SW 1271 (cell line): ENCODE measurements at regions not wholly inside any gene's neighbourhood (a gene's known extent, or its start where the extent isn't known, plus 50 kb on each side); places are given as distances from the start of the nearest gene placed in this dataset.
A peak's percentile ranks its signal among the peaks of the same experiment; 100 is the strongest.
"Not testable (repeated sequence)": the region's sequence is repeated elsewhere in the genome, so short reads cannot be mapped to it uniquely, and the experiment has no call there.

Source experiments
- DNase-seq, 2 experiments: peaks; one replicate each; lab custom pipeline; 2025; lab: John Stamatoyannopoulos, UW

DNA sequence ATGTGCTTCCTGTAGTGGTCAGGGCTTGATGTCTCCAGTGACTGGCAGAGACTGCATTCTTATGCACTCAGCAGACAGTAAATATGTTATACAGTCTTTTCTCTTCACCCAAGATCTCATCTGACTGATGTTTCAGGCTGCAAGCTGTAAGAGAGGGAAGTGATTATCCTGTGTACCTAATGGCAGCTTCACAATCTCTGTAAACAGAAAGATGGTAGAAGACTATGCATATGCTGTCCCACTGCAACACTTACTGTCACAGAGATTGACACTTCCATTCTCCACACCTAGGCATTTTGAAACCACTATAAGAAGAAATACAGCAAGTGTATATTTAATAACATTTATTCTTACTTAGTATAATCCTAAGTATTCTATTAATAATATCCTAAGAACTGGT, 97.6 kb upstream of the ANXA1 start:
- DNase-seq: no peak

- no peak for DNase-seq
Measured at GRCh38 chr9:73053543-73053942, 98.1 kb upstream of the ANXA1 start.

DNA sequence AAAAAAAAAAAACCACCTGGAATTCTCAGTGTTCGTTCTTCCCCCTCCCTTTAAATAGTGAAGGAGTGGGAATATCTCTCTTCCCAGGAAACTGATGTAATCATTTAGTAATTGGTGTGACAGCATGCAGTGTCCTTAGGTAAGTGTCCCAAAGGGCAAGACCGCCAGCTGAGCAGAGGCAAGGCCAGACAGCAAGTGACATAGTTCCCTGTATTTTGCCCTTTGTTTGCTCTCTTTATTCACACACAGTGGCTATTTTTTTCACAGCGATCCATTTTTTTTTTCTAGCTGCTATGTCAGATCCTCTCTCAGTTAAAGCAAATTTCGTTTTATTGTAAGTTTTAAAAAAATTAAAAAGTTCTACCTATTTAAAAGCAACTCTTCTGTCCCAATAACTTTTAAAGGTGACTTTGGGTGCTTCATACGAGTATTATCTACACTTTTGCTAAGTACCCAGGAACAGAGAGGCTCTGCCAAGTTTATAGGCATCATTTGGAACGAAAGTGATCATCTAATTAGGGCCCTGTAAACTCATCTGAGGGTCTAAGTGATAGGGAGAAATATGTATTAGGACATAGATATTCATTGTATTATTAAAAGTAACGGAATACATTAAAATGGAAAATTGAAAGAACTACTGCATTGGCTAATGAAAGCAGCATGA, 98.2 kb upstream of the ALDH1A1 start:
- DNase-seq: no peak

GRCh38 chr9:73050065-73050816, 97.4 kb upstream of the ALDH1A1 start:
- no peak for DNase-seq

- DNase-seq: no peak
Measured at GRCh38 chr9:73049280-73049679, 96.4 kb upstream of the ALDH1A1 start.

DNA sequence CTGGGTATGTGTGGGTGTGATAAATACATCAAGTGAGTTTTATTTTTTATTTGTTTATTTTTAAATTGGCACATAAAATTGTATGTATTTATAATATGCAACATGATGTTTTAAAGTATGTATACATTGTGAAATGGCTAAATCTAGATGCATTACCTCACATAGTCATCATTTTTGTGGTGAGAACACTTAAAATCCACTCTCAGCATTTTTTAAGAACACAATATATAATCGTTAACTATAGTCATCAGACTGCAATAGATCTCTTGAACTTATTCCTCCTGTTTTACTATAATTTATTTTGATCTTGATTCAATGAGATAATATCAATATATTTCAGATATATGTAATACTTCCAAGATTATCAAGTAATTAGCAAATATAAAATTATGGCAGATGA, 93.9 kb upstream of the ALDH1A1 start:
- no peak for DNase-seq

DNA sequence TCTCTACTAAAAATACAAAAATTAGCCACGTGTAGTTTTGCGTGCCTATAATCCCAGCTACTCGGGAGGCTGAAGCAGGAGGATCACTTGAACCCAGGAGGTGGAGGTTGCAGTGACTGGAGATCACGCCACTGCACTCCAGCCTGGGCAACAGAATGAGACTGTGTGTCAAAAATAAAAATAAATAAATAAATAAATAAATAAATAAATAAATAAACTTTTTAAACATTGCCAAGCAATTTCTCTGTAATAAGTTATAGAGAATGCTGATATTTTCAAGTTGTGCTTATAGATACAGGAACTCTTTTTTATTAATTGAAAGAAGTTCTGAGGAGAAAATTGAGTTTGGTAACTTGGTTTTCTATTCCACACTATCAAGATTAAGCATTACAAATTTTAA, 91.9 kb upstream of the ALDH1A1 start:
- not testable (repeated sequence) for DNase-seq

DNA sequence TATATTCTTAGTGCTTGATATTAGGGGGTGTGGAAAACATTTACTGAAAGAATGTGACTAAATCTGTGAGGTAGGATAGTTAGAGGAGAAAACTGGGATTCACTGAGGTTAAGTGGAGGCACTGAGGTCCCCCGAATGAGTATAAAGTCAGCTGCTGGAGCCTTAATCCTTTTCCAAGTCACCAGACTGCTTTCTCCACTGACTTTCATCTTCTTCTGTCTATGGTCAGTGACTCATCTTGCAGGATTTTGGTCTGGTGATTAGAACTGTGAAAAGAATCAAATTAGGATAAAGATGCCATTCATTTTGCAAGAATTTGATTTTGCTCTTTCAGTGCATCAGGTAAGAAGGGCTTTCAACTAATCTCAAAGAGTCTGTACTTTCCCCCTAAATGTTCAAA, 89.3 kb upstream of the ALDH1A1 start:
- DNase-seq: no peak

DNA sequence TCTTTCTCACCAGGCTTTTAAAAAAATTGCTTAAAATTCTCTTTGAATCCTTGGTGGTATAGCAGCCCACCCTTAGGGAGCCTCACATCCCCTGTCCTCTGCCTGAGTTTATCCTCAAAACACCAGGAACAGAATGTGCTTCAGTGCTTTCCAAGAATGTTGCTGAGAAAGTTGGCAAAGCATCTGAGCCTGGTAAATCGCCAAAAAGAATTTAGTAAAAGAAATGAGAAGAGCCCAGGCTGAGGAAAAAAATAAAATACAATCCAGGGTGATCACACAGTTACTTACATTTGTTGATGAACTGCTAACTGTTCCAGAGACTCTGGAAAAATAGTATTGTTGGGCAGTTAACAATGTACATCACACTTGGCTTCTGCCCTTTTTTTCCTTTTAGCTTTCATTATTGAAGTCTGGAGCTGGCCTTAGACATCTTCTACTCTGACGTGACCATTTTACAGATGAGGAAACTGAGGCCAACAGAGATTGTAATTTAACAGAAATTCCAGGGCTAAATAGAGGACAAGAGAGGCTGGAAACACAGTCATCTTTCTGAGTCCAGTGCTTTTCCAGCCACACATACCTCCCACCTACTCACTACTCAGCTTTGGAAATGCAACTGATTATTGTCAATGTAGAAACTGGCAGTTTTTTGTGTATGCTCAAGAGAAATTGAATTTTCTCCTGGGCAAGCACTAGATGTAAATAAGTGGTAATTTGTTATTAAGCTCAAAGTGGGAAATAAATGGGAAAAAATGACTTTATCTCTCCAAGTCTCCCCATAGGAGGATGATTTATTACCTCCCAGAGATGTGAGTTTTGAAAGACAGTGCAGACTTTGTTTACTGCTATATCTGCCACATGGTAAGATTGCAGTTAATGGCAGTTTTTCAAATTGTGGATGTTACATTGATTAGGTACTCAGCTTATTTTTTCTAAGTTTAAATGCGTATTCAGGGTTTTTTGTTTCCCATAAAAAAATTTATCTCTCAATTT, 86.7 kb upstream of the ALDH1A1 start:
- DNase-seq: no peak

DNA sequence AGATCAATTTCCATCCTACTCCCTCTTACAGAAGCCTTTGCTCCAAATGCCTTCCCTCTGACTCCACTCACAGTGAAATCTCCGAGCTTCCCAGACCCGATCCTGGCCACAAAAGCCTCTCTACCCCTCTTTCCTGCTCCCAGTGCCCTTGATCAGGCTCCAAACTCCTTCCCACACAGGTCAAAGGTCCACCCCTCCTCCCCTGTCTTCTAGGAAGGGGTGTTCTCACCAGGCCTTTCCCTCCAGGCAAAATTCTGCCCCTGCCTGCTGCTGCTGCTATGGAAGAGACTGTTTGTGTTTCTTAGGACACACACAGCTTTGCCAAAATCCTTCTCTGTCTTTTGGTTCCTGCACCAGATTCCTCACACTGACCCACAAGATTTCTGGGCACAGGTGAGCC, 85.8 kb upstream of the ALDH1A1 start:
- no peak for DNase-seq

DNA sequence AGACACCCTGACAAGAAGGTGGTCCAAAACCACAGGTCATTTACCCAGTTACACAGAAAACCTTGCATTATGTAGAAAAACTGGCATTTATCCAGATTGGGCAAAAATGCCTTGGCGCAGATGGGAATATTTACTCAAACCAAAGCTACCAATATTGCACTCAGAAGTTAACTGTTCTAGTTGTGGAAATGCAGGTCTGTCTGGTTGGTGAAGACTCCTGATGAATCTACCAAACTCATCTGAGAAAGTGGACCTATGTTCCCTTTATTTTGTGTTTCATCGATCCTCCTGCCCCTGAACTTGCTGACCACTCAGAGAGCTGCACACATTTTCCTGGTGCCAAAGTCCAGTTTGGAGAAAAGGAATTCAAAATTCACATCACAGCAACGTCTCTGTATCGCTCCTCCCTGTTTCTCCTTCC, 85.2 kb upstream of the ALDH1A1 start:
- no peak for DNase-seq

DNA sequence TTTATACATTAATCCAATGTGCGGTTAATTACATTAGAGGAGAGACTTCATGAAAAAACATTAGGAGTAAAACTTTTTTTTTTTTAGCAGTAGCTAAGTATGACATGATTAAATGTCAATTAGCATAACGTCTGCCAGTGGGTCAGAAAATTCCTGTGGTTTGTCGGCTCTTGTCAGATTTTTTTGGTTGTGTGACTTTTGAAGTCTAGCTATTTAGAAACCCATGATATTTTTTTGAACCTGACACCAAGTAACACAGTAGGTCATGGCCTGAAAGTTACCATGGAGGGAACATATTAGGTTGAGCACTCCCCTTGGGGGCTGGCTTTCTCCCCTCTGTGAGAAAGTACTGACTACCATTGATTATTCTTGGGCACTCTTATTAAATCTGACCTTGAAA, 84.8 kb upstream of the ALDH1A1 start:
- DNase-seq: no peak

DNA sequence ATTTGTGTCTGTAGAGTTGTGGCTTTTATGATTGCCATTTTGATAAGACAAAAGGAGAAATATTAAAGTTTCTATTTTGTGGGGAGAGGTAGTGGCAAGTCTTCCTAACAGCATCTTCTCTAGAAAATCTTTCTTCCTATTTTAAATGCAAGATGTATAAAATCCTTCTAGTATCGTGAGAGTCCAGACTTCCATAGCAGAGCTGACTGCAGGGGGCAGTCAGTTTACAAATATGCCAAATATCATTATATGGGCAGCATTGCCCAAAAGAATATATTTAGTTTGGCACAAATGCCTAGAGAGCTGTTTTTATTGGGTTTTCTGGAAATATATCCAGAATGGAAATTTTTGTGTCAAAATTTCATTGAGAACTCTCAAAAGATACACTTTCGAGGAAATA, 82.1 kb upstream of the ALDH1A1 start:
- DNase-seq: no peak

GRCh38 chr9:73031350-73031749, 78.5 kb upstream of the ALDH1A1 start:
- DNase-seq: no peak

DNA sequence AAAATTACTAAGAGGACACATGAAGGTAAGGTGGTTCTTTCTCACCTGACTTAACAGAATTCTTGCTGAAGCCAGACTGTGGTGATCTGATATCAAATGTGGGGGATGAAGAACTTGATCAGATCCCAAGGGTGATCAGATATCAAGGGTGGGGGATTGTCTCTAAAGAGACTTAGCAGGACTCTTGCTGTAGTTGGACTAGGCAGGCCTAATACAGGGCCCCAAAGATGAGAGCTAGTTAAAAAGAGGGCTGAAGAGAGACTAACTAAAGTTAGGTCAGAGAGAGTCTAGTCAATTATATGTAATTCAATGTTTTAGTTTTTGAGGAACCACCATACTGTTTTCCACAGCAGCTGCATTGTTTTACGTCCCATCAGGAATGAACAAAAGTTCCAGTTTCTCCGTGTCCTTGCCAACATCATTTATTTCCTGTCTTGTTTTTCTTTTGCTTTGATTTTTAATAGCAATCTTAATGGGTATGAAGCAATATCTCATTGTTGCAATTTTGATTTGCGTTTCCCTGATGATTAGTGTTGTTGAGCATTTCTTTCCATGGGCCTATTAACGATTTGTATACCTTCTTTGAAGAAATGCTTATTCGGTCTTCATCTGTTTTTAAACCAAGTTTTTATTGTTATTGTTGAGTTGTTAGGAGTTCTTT, 77.6 kb upstream of the ALDH1A1 start:
- DNase-seq: no peak

- DNase-seq: no peak
Measured at GRCh38 chr9:73029346-73029745, 76.5 kb upstream of the ALDH1A1 start.

DNA sequence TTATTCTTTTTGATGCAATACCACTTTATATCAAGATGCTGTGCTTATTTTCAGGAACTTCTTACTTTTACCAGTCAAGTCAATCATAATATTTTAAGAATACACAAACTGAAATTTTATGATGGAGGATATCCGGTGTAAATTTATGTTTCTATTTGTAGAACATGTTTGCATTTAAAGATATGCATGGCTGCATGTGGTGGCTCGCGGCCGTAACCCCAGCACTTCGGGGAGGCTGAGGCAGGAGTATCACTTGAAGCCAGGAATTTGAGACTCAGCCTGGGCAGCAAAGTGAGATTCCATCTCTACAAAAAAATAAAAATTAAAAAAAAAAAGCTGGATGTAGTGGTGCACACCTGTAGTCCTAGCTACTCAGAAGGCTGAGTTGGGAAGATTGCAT, 73.5 kb upstream of the ALDH1A1 start:
- no peak for DNase-seq

GRCh38 chr9:73024601-73025034, 71.8 kb upstream of the ALDH1A1 start:
- DNase-seq: no peak

DNA sequence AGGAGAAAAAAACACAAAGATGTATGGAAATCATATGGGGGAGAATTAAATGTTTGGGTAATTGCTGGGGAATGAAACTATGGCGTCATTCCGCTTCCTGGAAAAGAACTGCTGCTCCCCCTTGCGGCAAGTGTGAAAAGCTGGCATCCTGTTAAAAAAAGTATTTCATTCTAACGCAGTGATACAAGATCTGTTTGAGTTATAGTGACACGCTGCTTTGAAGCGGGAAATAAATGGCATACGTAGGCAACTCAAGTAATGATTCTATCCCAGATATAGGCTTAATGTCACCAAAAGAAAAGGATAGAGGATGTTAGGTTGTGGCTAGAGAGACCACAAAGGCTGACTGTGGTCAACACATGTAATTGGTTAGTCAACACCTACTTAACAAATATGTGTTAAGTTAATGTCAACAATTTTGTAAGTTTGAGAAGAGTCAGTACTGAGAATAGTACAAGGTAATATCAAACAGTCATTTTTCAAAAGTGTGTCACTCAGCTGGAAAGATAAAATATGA, 70.2 kb upstream of the ALDH1A1 start:
- peak in 1 of 2 experiments; percentile 59 for DNase-seq

GRCh38 chr9:73022353-73022752, 69.5 kb upstream of the ALDH1A1 start:
- DNase-seq: no peak

DNA sequence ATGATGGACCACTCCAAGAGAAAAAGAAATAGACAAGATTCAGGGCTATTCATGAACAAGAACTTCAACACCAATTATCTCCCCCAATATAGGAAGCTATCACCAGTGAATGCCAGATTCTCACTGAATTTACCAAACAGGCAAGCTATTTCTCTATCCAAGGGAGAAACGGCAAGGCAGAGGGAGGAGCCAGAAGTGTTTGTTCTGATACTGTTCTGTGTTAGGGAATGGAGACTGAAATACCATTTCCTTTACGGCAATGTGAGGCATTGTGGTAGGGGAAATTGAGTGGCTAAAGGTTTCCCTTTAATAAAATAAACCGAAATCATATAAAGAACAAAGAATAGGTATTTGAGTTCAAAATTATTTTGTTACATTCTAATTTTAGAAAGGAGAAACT, 68.0 kb upstream of the ALDH1A1 start:
- no peak for DNase-seq

GRCh38 chr9:73014011-73014410, 61.2 kb upstream of the ALDH1A1 start:
- DNase-seq: no peak
